HG03175 (cell line): ENCODE measurements at regions not wholly inside any gene's neighbourhood (a gene's known extent, or its start where the extent isn't known, plus 50 kb on each side); places are given as distances from the start of the nearest gene placed in this dataset.

Source experiments
- ATAC-seq: cut with Tn5 transposase; IDR thresholded peaks from one replicate; pipeline ENCODE4 v1.9.1; 2021; ENCODE audit warnings: mild to moderate bottlenecking, moderate library complexity; ENCODE audit not compliant: unreplicated experiment

- ATAC-seq = no peak
These were observed 426.5 kb downstream of the UTRN start for GRCh38 chr6:144711661-144712060.

GRCh38 chr6:144712541-144712940 lies 427.4 kb downstream of the UTRN start:
- no peak for ATAC-seq

GRCh38 chr6:144714021-144714712 lies 429.0 kb downstream of the UTRN start:
- ATAC-seq = no peak

DNA sequence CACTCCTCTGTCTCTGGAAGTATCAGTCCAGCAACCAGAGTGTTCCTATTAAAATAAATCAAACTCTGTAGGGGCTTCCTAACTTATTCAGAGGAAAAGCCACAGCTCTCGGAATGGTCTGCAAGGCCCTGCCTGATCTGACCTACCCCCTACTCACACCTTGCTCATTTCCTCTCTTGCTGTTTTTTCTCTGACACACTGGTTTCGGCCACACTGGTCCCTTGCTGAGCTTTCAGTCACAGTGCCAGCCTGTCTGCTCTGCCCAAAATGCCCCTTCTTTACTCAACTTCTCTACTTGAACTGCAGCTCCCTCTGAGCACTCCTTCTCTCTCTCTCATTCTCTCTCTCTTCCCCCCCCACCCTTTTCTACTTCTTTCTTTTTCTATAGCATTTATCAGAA lies 430.2 kb downstream of the UTRN start:
- ATAC-seq = no peak

GRCh38 chr6:144718431-144718830 lies 433.3 kb downstream of the UTRN start:
- ATAC-seq = no peak

DNA sequence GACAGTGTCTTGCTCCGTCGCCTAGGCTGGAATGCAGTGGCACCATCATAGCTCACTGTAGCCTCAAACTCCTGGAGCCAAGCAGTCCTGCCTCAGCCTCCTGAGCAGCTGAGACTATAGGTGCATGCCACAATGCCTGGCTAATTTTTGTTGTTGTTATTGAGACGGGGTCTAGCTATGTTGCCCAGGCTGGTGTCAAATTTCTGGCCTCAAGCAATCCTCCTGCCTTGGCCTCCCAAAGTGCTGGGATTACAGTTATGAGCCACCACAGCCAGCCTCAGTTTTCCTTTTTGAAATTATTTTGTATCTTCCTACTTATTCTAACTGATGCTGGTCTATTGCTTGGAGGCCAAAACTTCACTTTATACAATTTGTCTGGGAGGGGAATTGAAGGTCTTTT lies 436.1 kb downstream of the UTRN start:
- no peak for ATAC-seq

- ATAC-seq = no peak
These were observed 437.1 kb downstream of the UTRN start for GRCh38 chr6:144722154-144722737.

DNA sequence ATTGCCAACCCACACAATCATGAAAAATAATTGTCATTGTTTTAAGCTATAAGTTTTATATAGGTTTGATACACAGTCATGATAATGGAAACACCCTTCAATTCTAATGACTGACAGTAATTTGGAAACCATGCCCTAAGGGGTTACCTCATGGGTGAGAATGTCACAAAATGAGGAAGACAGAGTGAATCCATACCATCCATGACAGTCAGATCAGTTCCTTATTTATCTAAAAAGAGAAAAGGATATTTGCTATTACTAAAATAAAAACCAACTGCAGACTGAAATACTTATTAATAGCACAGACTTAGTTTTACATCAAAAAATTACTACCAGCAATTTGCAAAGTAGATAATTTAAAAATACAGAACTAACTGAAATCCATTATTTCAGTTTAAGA lies 437.8 kb downstream of the UTRN start:
- no peak for ATAC-seq

GRCh38 chr6:144723431-144723830 lies 438.3 kb downstream of the UTRN start:
- ATAC-seq = no peak

GRCh38 chr6:144724818-144725217 lies 439.7 kb downstream of the UTRN start:
- ATAC-seq = no peak

GRCh38 chr6:144725736-144726522 lies 440.8 kb downstream of the UTRN start:
- peak; percentile 49 for ATAC-seq

DNA sequence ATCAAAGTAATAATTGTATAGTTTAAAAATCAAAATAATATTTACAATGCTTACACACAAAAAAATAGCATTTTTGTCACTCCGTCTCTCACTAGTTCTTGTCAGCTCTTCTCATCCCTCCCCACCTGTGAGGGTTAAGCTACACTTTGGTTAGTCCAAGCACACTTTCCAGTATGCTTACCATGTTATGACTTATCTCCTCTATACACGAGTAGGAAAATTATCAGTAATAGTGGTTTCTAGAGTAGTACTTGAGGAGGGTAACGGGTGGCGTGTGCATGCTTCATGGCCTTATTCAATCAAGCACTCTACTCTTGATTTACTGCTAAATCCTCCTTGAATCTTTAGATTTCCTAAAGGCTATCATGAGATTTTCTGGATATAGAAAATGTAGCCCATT lies 443.7 kb downstream of the UTRN start:
- no peak for ATAC-seq

DNA sequence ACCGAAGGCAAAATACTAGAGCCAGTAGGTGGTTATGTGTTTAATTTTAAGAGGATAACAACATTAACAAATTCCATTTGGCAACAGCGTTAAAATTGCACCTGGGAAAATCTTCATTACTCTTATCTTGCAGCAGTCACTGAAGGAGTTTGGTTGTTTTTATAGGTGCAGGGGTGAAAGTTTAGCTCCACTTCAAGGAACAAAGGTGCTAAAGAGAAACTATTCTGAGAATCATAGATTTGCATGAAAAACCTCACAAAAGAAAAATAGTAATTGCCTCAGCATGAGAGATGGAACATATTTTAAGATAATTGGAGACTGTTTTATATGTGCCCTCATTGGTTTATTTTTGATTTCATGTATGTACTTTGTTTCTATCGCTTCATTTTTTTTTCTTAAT lies 444.4 kb downstream of the UTRN start:
- no peak for ATAC-seq

- ATAC-seq = peak; percentile 40
These were observed 445.0 kb downstream of the UTRN start for GRCh38 chr6:144730088-144730645.

- ATAC-seq = no peak
These were observed 446.1 kb downstream of the UTRN start for GRCh38 chr6:144731229-144731628.

- no peak for ATAC-seq
These were observed 451.6 kb downstream of the UTRN start for GRCh38 chr6:144736763-144737162.

DNA sequence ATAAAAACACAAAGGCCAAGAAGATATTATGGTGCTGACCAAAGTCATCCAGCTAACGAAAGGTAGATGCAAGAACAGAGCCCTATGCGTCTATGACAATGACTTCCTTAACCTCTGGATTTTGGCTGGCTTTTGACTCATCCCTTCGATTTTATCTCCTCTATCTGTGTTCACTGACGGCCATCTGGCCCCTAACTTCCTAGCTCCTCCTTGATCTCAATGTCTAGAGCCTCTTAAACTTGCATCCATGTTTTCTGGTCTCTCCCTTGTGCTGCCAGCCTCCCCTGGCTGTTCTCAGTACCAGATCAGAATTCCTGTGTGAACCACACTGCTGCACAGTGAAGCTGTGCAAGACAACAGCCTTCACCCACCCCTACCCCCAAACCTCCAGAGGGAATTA lies 452.9 kb downstream of the UTRN start:
- no peak for ATAC-seq

DNA sequence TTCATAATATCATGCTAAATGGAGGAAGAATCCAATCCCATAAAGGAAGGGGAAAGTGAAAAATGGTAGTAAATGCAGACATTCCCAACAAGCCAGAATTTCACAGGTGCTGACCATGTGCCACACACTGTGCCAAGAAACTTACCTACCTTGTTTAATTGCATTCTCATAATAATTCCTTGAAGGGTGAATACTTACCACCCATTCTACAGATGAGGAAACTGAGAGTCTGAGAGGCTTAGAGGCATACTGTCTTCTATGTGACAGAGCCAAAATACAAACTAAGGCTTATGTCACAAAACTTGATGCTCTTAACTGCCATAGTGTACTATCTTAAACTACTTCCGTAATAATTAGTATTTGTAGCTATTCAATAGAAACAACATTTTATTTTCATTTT lies 454.7 kb downstream of the UTRN start:
- no peak for ATAC-seq

DNA sequence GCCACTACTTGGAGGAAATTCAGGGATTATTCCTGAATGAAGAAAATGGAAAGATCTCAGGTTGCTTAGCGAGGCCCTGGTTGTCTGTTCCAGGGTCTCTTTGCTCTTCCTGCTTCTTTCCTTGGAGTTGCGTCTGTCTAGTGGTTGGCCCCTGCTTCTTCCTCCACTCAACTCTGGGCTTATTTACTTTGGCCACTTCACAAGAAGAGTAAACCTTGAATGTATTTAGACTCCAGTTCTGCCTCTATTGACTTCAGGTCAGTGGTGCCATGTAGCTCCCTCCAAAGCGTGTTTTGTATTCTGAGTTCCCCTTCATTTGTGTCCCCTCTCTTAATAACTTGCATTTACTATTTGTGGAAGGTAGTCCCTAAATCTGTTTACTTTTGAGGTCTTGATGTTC lies 456.5 kb downstream of the UTRN start:
- ATAC-seq = no peak

DNA sequence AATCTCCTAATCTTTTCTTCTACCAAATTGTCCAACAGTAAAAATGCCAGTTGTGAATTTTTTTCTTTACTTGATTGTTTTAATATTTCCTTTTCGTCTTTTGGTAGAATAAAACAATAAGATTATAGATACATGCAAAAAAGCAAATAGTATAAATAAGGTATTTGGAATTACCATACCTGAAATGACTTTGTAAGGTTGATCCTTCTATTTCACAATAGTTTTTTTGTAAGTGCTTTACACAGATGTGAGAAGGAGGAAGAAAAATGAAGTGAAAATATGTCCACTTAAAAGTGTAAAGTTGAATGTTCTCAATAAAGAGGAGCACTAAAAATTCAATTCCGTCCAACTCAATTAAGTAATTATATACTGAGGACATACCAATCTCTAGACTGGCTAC lies 457.6 kb downstream of the UTRN start:
- no peak for ATAC-seq

DNA sequence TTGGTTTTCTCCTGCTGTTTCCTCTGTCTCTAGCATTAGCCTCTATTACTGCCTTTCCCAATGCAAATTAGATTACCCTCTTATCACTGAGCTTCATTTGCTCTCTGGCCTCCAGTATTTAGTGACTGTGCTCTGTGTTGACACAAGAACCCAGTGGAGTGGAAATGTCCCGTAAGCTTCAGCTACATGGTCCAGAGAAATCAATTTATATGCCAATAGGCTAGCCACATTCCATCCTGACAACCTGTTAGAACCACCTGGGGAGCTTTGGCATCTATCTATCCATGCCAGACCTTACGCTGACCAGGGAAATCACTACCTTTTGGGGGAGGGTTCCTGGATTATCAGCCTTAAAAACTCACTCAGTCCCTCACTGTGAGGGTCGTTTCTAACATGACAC lies 459.6 kb downstream of the UTRN start:
- no peak for ATAC-seq

GRCh38 chr6:144745439-144745838 lies 460.3 kb downstream of the UTRN start:
- no peak for ATAC-seq
